Sigmoid colon (tissue), 4 donors: ENCODE measurements at regions not wholly inside any gene's neighbourhood (a gene's known extent, or its start where the extent isn't known, plus 50 kb on each side); places are given as distances from the start of the nearest gene placed in this dataset.

Experiments used
- EP300 ChIP-seq, 4 donors: sonication (generic); formaldehyde crosslinking; IDR thresholded peaks; one replicate each; pipeline ENCODE4 v1.6.1; 2017; ENCODE audit warnings: antibody characterized with exemption in 4 of 4
- POLR2AphosphoS5 ChIP-seq, 4 donors: sonication (generic); formaldehyde crosslinking; IDR thresholded peaks; one replicate each; pipeline ENCODE4 v1.6.1; 2017; ENCODE audit warnings: antibody characterized with exemption in 4 of 4
- TF ChIP-seq, protein P1 (sequence below), 4 experiments: fragments of 450-650 bp in 3 of 4; fragments of 200-600 bp in 1 of 4; IDR thresholded peaks; one replicate each; pipeline ENCODE4 v1.5.1; 2016 to 2019; ENCODE audit warnings: antibody characterized with exemption in 4 of 4, mild to moderate bottlenecking in 3 of 4, moderate library complexity in 2 of 4

DNA sequence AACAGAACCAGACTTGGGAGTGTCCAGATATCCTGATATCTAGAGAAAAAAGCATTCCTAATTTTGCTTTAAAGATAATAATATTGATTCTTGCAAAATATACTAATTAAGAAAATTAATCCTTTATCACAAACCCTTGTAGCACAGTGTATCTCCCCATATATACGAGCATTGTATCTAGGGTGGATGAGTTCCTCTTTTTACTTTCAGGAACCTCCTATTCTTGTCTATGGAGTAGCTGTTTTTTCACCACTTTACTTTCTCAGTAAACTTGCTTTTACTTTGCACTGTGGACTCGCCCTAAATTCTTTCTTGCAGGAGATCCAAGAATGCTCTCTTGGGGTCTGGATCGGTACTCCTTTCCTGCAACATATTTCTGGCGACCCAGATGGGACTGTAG, 103.9 kb downstream of the GLUD2 start:
- no peak for TF ChIP-seq POLR2AphosphoS5 (IDR thresholded peaks at IDR 0.05)
- TF ChIP-seq, protein P1, sequence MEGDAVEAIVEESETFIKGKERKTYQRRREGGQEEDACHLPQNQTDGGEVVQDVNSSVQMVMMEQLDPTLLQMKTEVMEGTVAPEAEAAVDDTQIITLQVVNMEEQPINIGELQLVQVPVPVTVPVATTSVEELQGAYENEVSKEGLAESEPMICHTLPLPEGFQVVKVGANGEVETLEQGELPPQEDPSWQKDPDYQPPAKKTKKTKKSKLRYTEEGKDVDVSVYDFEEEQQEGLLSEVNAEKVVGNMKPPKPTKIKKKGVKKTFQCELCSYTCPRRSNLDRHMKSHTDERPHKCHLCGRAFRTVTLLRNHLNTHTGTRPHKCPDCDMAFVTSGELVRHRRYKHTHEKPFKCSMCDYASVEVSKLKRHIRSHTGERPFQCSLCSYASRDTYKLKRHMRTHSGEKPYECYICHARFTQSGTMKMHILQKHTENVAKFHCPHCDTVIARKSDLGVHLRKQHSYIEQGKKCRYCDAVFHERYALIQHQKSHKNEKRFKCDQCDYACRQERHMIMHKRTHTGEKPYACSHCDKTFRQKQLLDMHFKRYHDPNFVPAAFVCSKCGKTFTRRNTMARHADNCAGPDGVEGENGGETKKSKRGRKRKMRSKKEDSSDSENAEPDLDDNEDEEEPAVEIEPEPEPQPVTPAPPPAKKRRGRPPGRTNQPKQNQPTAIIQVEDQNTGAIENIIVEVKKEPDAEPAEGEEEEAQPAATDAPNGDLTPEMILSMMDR (IDR thresholded peaks at IDR 0.05), result no peak
- no peak for TF ChIP-seq EP300 (IDR thresholded peaks at IDR 0.05)
